Chondrocyte (in vitro differentiated cells): ENCODE measurements at regions not wholly inside any gene's neighbourhood (a gene's known extent, or its start where the extent isn't known, plus 50 kb on each side); places are given as distances from the start of the nearest gene placed in this dataset.

Source experiments
- DNase-seq: peaks from one replicate; pipeline ENCODE4 v3.0.0; 2021; ENCODE audit warnings: mixed read lengths, low spot score
- H3K27ac Mint-ChIP-seq: one replicate; pipeline ENCODE4 v1.8.0; 2021; ENCODE audit warnings: mild to moderate bottlenecking, moderate library complexity, mixed read lengths; ENCODE audit not compliant: unreplicated experiment
- H3K27me3 Mint-ChIP-seq: 2 replicates; pipeline ENCODE4 v1.8.0; 2021; ENCODE audit warnings: low read depth, mixed read lengths
- H3K36me3 Mint-ChIP-seq: 2 replicates; pipeline ENCODE4 v1.8.0; 2021; ENCODE audit warnings: low read depth, mixed read lengths
- H3K4me1 Mint-ChIP-seq: 2 replicates; pipeline ENCODE4 v1.8.0; 2021; ENCODE audit warnings: low read depth, mild to moderate bottlenecking, mixed read lengths
- H3K4me3 Mint-ChIP-seq: one replicate; pipeline ENCODE4 v1.8.0; 2021; ENCODE audit warnings: mild to moderate bottlenecking, moderate library complexity, mixed read lengths; ENCODE audit not compliant: unreplicated experiment
- H3K9me3 Mint-ChIP-seq: 2 replicates; pipeline ENCODE4 v1.8.0; 2021; ENCODE audit warnings: low read depth, mixed read lengths
- CTCF ChIP-seq: fragments of 200-600 bp; sonication (generic); IDR thresholded peaks from 2 replicates; pipeline ENCODE4 v1.5.0; 2021; ENCODE audit warnings: antibody characterized with exemption, mild to moderate bottlenecking, moderate library complexity

- H3K9me3 Mint-ChIP-seq = peaks cover 9% of the 10 kb centered on the region
- no peak overlapping the region for H3K4me3 Mint-ChIP-seq
- H3K4me1 Mint-ChIP-seq = peaks cover 41% of the 10 kb centered on the region
- peaks cover 5% of the 10 kb centered on the region for H3K27me3 Mint-ChIP-seq
- H3K27ac Mint-ChIP-seq = peak overlapping the region; percentile 92
- no peak for DNase-seq
- no peak for TF ChIP-seq CTCF
- peaks cover 2% of the 10 kb centered on the region for H3K36me3 Mint-ChIP-seq
These were observed 157.1 kb upstream of the SYT6 start for GRCh38 chr1:114310695-114311271.

GRCh38 chr1:114302821-114303220 lies 149.2 kb upstream of the SYT6 start:
- Mint-ChIP-seq H3K4me3 (no peak overlapping the region), H3K4me1 (no peaks in the 10 kb centered on the region)

GRCh38 chr1:114299331-114299975 lies 145.8 kb upstream of the SYT6 start:
- TF ChIP-seq CTCF = no peak
- H3K27ac Mint-ChIP-seq = no peak overlapping the region
- H3K27me3 Mint-ChIP-seq = peaks cover 9% of the 10 kb centered on the region
- peaks cover 3% of the 10 kb centered on the region for H3K9me3 Mint-ChIP-seq
- no peaks in the 10 kb centered on the region for H3K4me1 Mint-ChIP-seq
- H3K4me3 Mint-ChIP-seq = no peak overlapping the region
- DNase-seq = no peak
- no peaks in the 10 kb centered on the region for H3K36me3 Mint-ChIP-seq

More at GRCh38 chr1:114302821-114303220, 149.2 kb upstream of the SYT6 start:
- Mint-ChIP-seq H3K27ac (no peak overlapping the region), H3K9me3 (peaks cover 5% of the 10 kb centered on the region), H3K27me3 (peaks cover 18% of the 10 kb centered on the region), H3K36me3 (peaks cover 2% of the 10 kb centered on the region)
- DNase-seq = no peak
- no peak for TF ChIP-seq CTCF

GRCh38 chr1:114298008-114298407 lies 144.3 kb upstream of the SYT6 start:
- Mint-ChIP-seq H3K9me3 (peaks cover 3% of the 10 kb centered on the region), H3K4me1 (no peaks in the 10 kb centered on the region), H3K27me3 (peaks cover 9% of the 10 kb centered on the region), H3K4me3 (no peak overlapping the region), H3K36me3 (no peaks in the 10 kb centered on the region), H3K27ac (no peak overlapping the region)
- no peak for TF ChIP-seq CTCF
- DNase-seq = no peak

GRCh38 chr1:114296413-114296812 lies 142.7 kb upstream of the SYT6 start:
- no peaks in the 10 kb centered on the region for H3K36me3 Mint-ChIP-seq
- DNase-seq = no peak
- TF ChIP-seq CTCF = no peak
- no peak overlapping the region for H3K27ac Mint-ChIP-seq
- H3K4me1 Mint-ChIP-seq = peaks cover 2% of the 10 kb centered on the region
- H3K4me3 Mint-ChIP-seq = no peak overlapping the region
- H3K9me3 Mint-ChIP-seq = peaks cover 3% of the 10 kb centered on the region
- H3K27me3 Mint-ChIP-seq = peaks cover 9% of the 10 kb centered on the region
